ENCODE measurements at regions not wholly inside any gene's neighbourhood (a gene's known extent, or its start where the extent isn't known, plus 50 kb on each side); places are given as distances from the start of the nearest gene placed in this dataset.

- no peak for TF ChIP-seq CTCF (IDR thresholded peaks at IDR 0.05; ENCODE audit: borderline replicate concordance, insufficient read depth, low read depth, low read length)
- H3K4me3 ChIP-seq (ENCODE audit: low read depth, low read length), result no peak overlapping the region
These were observed 251.9 kb downstream of the GRB14 start for GRCh38 chr2:164369366-164369765.

- TF ChIP-seq CTCF (IDR thresholded peaks at IDR 0.05; ENCODE audit: borderline replicate concordance, insufficient read depth, low read depth, low read length), result no peak
- H3K4me3 ChIP-seq (ENCODE audit: low read depth, low read length), result no peak overlapping the region
These were observed 252.4 kb downstream of the GRB14 start for GRCh38 chr2:164368896-164369295.

GRCh38 chr2:164363646-164364045 is 257.6 kb downstream of the GRB14 start:
- no peak overlapping the region for H3K4me3 ChIP-seq (ENCODE audit: low read depth, low read length)
- TF ChIP-seq CTCF (IDR thresholded peaks at IDR 0.05; ENCODE audit: borderline replicate concordance, insufficient read depth, low read depth, low read length), result no peak

- no peak for TF ChIP-seq CTCF (IDR thresholded peaks at IDR 0.05; ENCODE audit: borderline replicate concordance, insufficient read depth, low read depth, low read length)
- H3K4me3 ChIP-seq (ENCODE audit: low read depth, low read length), result no peak overlapping the region
These were observed 269.7 kb downstream of the GRB14 start for GRCh38 chr2:164351536-164351935.

GRCh38 chr2:164335947-164336346 is 285.3 kb downstream of the GRB14 start:
- H3K4me3 ChIP-seq (ENCODE audit: low read depth, low read length), result no peak overlapping the region

GRCh38 chr2:164335128-164335527 is 286.2 kb downstream of the GRB14 start:
- TF ChIP-seq CTCF (IDR thresholded peaks at IDR 0.05; ENCODE audit: borderline replicate concordance, insufficient read depth, low read depth, low read length), result no peak
- H3K4me3 ChIP-seq (ENCODE audit: low read depth, low read length), result no peak overlapping the region

More at GRCh38 chr2:164335947-164336346, 285.3 kb downstream of the GRB14 start:
- TF ChIP-seq CTCF (IDR thresholded peaks at IDR 0.05; ENCODE audit: borderline replicate concordance, insufficient read depth, low read depth, low read length), result no peak

- TF ChIP-seq CTCF (IDR thresholded peaks at IDR 0.05; ENCODE audit: borderline replicate concordance, insufficient read depth, low read depth, low read length), result no peak
- H3K4me3 ChIP-seq (ENCODE audit: low read depth, low read length), result no peak overlapping the region
These were observed 293.0 kb downstream of the GRB14 start for GRCh38 chr2:164328310-164328709.
